GM23338 (cell line): ENCODE measurements at regions not wholly inside any gene's neighbourhood (a gene's known extent, or its start where the extent isn't known, plus 50 kb on each side); places are given as distances from the start of the nearest gene placed in this dataset.

Experiments used
- ATAC-seq: fragments of 200-7000 bp; cut with Tn5 transposase; 3 replicates; pipeline ENCODE4 v1.9.1; 2020
- DNase-seq: peaks from one replicate; pipeline ENCODE4 v3.0.0-alpha.2; 2015; ENCODE audit warnings: low spot score
- H2AFZ ChIP-seq: fragments of 200-600 bp; sonication (generic); 2 replicates; pipeline ENCODE4 v1.8.0; 2016; ENCODE audit warnings: antibody characterized with exemption, mild to moderate bottlenecking, moderate library complexity
- H3F3A ChIP-seq: fragments of 200-600 bp; sonication (generic); replicated peaks from 2 replicates; pipeline ENCODE4 v1.8.0; 2017; ENCODE audit warnings: antibody characterized with exemption, mixed run types, low read depth
- H3K27ac ChIP-seq: fragments of 200-600 bp; sonication (generic); 2 replicates; pipeline ENCODE4 v1.6.1; 2016; ENCODE audit warnings: low read depth
- H3K27me3 ChIP-seq: fragments of 200-600 bp; sonication (generic); 2 replicates; pipeline ENCODE4 v1.8.0; 2016; ENCODE audit warnings: mild to moderate bottlenecking, mixed run types, moderate library complexity; ENCODE audit not compliant: insufficient read depth
- H3K36me3 ChIP-seq: fragments of 200-600 bp; sonication (generic); 2 replicates; pipeline ENCODE4 v1.8.0; 2016; ENCODE audit warnings: mild to moderate bottlenecking; ENCODE audit not compliant: insufficient read depth
- H3K4me1 ChIP-seq: fragments of 200-600 bp; sonication (generic); 2 replicates; pipeline ENCODE4 v1.8.0; 2016; ENCODE audit warnings: mild to moderate bottlenecking, moderate library complexity; ENCODE audit not compliant: insufficient read depth
- H3K4me2 ChIP-seq: fragments of 200-600 bp; sonication (generic); 2 replicates; pipeline ENCODE4 v1.7.1; 2017; ENCODE audit warnings: mixed run types
- H3K4me3 ChIP-seq: fragments of 200-600 bp; sonication (generic); 2 replicates; pipeline ENCODE4 v1.6.1; 2016; ENCODE audit warnings: mixed run types
- H3K79me2 ChIP-seq: fragments of 200-600 bp; sonication (generic); replicated peaks from 2 replicates; pipeline ENCODE4 v1.8.0; 2017; ENCODE audit warnings: mild to moderate bottlenecking; ENCODE audit not compliant: insufficient read depth
- H3K9me2 ChIP-seq: fragments of 200-600 bp; sonication (generic); 2 replicates; pipeline ENCODE4 v1.8.0; 2017; ENCODE audit not compliant: insufficient read depth
- H4K20me1 ChIP-seq: fragments of 200-600 bp; sonication (generic); replicated peaks from 2 replicates; pipeline ENCODE4 v1.8.0; 2017; ENCODE audit warnings: mild to moderate bottlenecking; ENCODE audit not compliant: insufficient read depth
- H3K27ac Mint-ChIP-seq: 2 replicates; pipeline ENCODE4 v1.8.0; 2020; ENCODE audit warnings: inconsistent platforms, mild to moderate bottlenecking, moderate library complexity, mixed read lengths
- H3K27me3 Mint-ChIP-seq: 3 replicates; pipeline ENCODE4 v1.8.0; 2022; ENCODE audit warnings: low read depth, mild to moderate bottlenecking, moderate library complexity, mixed read lengths, inconsistent platforms; ENCODE audit not compliant: insufficient read depth, poor library complexity
- H3K36me3 Mint-ChIP-seq: 3 replicates; pipeline ENCODE4 v1.8.0; 2021; ENCODE audit warnings: low read depth, mild to moderate bottlenecking, inconsistent platforms, moderate library complexity, mixed read lengths
- H3K4me1 Mint-ChIP-seq: 3 replicates; pipeline ENCODE4 v1.8.0; 2020; ENCODE audit warnings: mild to moderate bottlenecking, inconsistent platforms, mixed read lengths
- H3K4me3 Mint-ChIP-seq: 3 replicates; pipeline ENCODE4 v1.8.0; 2021; ENCODE audit warnings: moderate library complexity, mild to moderate bottlenecking, inconsistent platforms, mixed read lengths
- H3K9me3 Mint-ChIP-seq: 3 replicates; pipeline ENCODE4 v1.8.0; 2020; ENCODE audit warnings: moderate library complexity, mild to moderate bottlenecking, inconsistent platforms, mixed read lengths
- EZH2 ChIP-seq: fragments of 200-600 bp; sonication (generic); IDR thresholded peaks from one replicate; pipeline ENCODE4 v1.8.0; 2017; ENCODE audit warnings: antibody characterized with exemption, mild to moderate bottlenecking, low read depth; ENCODE audit not compliant: unreplicated experiment
- EZH2phosphoT487 ChIP-seq: fragments of 200-600 bp; sonication (generic); IDR thresholded peaks from one replicate; pipeline ENCODE4 v1.8.1; 2018; ENCODE audit warnings: antibody characterized with exemption; ENCODE audit not compliant: unreplicated experiment
- JUNB ChIP-seq: IDR thresholded peaks from one replicate; pipeline ENCODE4 v1.6.1; 2016; ENCODE audit warnings: antibody characterized with exemption; ENCODE audit not compliant: unreplicated experiment
- NANOG ChIP-seq: IDR thresholded peaks from 2 replicates; pipeline ENCODE4 v1.6.1; 2016; ENCODE audit warnings: antibody characterized with exemption, borderline replicate concordance
- POLR2AphosphoS5 ChIP-seq: IDR thresholded peaks from 2 replicates; pipeline ENCODE4 v1.6.1; 2016; ENCODE audit warnings: antibody characterized with exemption, low read depth
- STAT1 ChIP-seq: IDR thresholded peaks from one replicate; pipeline ENCODE4 v1.6.1; 2016; ENCODE audit warnings: antibody characterized with exemption; ENCODE audit not compliant: unreplicated experiment
- ZNF114 ChIP-seq: fragments of 250-450 bp; sonication (Bioruptor Pico); IDR thresholded peaks from 2 replicates; pipeline ENCODE4 v1.5.0; 2020; ENCODE audit warnings: mild to moderate bottlenecking, moderate library complexity
- TF ChIP-seq, protein P1 (sequence below): IDR thresholded peaks from one replicate; pipeline ENCODE4 v1.6.1; 2018; ENCODE audit warnings: antibody characterized with exemption; ENCODE audit not compliant: unreplicated experiment
- TF ChIP-seq, protein P2 (sequence below), 2 experiments: fragments of 200-600 bp in 1 of 2; sonication (generic) in 1 of 2; conservative IDR thresholded peaks; 2 replicates each; pipeline versions ENCODE4 v1.5.1 to v1.6.1; 2016 to 2017; ENCODE audit warnings: antibody characterized with exemption in 2 of 2, low read depth in 2 of 2, mild to moderate bottlenecking in 2 of 2, moderate library complexity in 1 of 2
- TF ChIP-seq, protein P3 (sequence below): IDR thresholded peaks from 2 replicates; pipeline ENCODE4 v1.6.1; 2016; ENCODE audit warnings: antibody characterized with exemption

DNA sequence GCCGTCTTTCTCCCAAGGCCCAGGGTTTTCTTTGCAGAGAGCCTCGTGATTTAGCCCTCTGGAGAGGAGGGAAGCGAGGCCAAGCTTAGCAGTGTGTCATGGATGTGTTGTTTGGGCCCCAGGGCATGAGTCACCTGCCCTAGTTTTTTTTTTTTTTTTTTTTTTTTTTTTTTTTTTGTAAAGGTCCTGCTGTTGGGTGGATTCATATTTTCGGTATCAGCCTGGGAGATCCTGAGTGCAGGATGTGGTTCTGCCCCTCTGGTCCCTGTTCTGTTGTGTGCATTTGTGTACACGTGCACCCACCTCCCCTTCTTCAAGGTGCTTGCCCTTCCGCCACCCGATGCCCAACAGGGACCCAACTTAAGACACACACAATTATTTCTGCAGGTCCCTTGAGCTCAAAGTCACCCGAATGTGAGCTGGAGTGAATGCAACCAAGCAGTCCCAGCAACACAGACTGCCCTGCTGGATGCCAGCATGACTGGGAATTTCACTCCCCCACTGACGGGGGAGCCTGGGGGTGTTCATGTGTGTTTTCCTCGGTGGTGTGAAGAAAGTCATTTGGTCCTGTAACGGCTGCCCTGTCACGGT, 265.8 kb upstream of the TNRC6C start:
- H3K36me3 ChIP-seq, result no peaks in the 10 kb centered on the region
- no peaks in the 10 kb centered on the region for H3F3A ChIP-seq
- no peaks in the 10 kb centered on the region for H3K9me2 ChIP-seq
- H4K20me1 ChIP-seq, result no peaks in the 10 kb centered on the region
- Mint-ChIP-seq H3K9me3 (no peaks in the 10 kb centered on the region), H3K36me3 (no peaks in the 10 kb centered on the region; the same call in 2 of the 3 replicates), H3K27ac (no peak overlapping the region), H3K4me3 (no peak overlapping the region), H3K27me3 (peaks cover 40% of the 10 kb centered on the region), H3K4me1 (peaks cover 46% of the 10 kb centered on the region)
- DNase-seq (no peak), ATAC-seq (no peak)
- H3K27me3 ChIP-seq, result peaks cover 18% of the 10 kb centered on the region
- no peaks in the 10 kb centered on the region for H3K79me2 ChIP-seq
- no peak overlapping the region for H3K27ac ChIP-seq
- H2AFZ ChIP-seq, result no peak overlapping the region
- no peak for TF ChIP-seq EZH2phosphoT487
- no peak overlapping the region for H3K4me2 ChIP-seq
- peaks cover 16% of the 10 kb centered on the region for H3K4me1 ChIP-seq
- no peak overlapping the region for H3K4me3 ChIP-seq

DNA sequence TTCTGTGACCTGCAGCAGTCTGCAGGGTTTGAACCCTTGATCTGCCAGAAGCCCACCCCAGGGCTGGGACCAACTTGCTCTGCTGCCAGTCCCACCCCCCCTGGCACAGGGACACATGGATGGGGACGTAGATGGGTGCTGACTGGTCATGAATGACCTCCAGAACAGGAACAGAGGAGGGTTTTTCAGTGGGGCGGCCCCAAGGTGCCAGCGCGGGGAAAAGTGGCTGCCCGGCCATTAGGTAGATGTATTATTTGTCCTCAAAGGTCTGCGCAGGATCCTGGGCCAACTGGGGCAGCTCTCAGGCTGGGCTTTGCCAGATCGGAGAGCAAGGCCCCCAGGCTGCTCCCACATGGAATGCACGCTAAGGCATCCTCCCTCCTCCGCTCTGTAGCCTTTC, 265.2 kb upstream of the TNRC6C start:
- no peaks in the 10 kb centered on the region for H3F3A ChIP-seq
- no peak overlapping the region for H3K4me2 ChIP-seq
- no peaks in the 10 kb centered on the region; the same call in 2 of the 3 replicates for H3K36me3 Mint-ChIP-seq
- no peak overlapping the region for H3K4me3 Mint-ChIP-seq
- peaks cover 18% of the 10 kb centered on the region for H3K27me3 ChIP-seq
- DNase-seq (no peak), ATAC-seq (no peak)
- H4K20me1 ChIP-seq, result no peaks in the 10 kb centered on the region
- H3K27ac ChIP-seq, result no peak overlapping the region
- no peaks in the 10 kb centered on the region for H3K9me3 Mint-ChIP-seq
- H3K4me1 ChIP-seq, result peaks cover 16% of the 10 kb centered on the region
- H3K9me2 ChIP-seq, result no peaks in the 10 kb centered on the region
- peaks cover 42% of the 10 kb centered on the region for H3K27me3 Mint-ChIP-seq
- no peak overlapping the region for H3K4me3 ChIP-seq
- no peaks in the 10 kb centered on the region for H3K79me2 ChIP-seq
- no peak overlapping the region for H3K27ac Mint-ChIP-seq
- H2AFZ ChIP-seq, result peak overlapping the region; percentile 56; the same call in 1 of the 2 replicates
- H3K4me1 Mint-ChIP-seq, result peaks cover 44% of the 10 kb centered on the region
- H3K36me3 ChIP-seq, result no peaks in the 10 kb centered on the region
- TF ChIP-seq JUNB (no peak), POLR2AphosphoS5 (no peak), NANOG (no peak), STAT1 (no peak), ZNF114 (no peak), EZH2phosphoT487 (no peak), EZH2 (no peak)
- TF ChIP-seq, protein P1, sequence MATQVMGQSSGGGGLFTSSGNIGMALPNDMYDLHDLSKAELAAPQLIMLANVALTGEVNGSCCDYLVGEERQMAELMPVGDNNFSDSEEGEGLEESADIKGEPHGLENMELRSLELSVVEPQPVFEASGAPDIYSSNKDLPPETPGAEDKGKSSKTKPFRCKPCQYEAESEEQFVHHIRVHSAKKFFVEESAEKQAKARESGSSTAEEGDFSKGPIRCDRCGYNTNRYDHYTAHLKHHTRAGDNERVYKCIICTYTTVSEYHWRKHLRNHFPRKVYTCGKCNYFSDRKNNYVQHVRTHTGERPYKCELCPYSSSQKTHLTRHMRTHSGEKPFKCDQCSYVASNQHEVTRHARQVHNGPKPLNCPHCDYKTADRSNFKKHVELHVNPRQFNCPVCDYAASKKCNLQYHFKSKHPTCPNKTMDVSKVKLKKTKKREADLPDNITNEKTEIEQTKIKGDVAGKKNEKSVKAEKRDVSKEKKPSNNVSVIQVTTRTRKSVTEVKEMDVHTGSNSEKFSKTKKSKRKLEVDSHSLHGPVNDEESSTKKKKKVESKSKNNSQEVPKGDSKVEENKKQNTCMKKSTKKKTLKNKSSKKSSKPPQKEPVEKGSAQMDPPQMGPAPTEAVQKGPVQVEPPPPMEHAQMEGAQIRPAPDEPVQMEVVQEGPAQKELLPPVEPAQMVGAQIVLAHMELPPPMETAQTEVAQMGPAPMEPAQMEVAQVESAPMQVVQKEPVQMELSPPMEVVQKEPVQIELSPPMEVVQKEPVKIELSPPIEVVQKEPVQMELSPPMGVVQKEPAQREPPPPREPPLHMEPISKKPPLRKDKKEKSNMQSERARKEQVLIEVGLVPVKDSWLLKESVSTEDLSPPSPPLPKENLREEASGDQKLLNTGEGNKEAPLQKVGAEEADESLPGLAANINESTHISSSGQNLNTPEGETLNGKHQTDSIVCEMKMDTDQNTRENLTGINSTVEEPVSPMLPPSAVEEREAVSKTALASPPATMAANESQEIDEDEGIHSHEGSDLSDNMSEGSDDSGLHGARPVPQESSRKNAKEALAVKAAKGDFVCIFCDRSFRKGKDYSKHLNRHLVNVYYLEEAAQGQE, result no peak
- TF ChIP-seq, protein P2, sequence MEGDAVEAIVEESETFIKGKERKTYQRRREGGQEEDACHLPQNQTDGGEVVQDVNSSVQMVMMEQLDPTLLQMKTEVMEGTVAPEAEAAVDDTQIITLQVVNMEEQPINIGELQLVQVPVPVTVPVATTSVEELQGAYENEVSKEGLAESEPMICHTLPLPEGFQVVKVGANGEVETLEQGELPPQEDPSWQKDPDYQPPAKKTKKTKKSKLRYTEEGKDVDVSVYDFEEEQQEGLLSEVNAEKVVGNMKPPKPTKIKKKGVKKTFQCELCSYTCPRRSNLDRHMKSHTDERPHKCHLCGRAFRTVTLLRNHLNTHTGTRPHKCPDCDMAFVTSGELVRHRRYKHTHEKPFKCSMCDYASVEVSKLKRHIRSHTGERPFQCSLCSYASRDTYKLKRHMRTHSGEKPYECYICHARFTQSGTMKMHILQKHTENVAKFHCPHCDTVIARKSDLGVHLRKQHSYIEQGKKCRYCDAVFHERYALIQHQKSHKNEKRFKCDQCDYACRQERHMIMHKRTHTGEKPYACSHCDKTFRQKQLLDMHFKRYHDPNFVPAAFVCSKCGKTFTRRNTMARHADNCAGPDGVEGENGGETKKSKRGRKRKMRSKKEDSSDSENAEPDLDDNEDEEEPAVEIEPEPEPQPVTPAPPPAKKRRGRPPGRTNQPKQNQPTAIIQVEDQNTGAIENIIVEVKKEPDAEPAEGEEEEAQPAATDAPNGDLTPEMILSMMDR (conservative IDR thresholded peaks at IDR 0.05; ENCODE audit: low read depth in 2 of 2), result no peak
- TF ChIP-seq, protein P3, sequence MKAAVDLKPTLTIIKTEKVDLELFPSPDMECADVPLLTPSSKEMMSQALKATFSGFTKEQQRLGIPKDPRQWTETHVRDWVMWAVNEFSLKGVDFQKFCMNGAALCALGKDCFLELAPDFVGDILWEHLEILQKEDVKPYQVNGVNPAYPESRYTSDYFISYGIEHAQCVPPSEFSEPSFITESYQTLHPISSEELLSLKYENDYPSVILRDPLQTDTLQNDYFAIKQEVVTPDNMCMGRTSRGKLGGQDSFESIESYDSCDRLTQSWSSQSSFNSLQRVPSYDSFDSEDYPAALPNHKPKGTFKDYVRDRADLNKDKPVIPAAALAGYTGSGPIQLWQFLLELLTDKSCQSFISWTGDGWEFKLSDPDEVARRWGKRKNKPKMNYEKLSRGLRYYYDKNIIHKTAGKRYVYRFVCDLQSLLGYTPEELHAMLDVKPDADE, result no peak
